DMS114 treated with DMSO at 0.1 percent for 48 hours (cell line): ENCODE measurements at regions not wholly inside any gene's neighbourhood (a gene's known extent, or its start where the extent isn't known, plus 50 kb on each side); places are given as distances from the start of the nearest gene placed in this dataset.

Experiments used
- DNase-seq: peaks from one replicate; lab custom pipeline; 2025; ENCODE audit not compliant: unreplicated experiment; lab: John Stamatoyannopoulos, UW

DNA sequence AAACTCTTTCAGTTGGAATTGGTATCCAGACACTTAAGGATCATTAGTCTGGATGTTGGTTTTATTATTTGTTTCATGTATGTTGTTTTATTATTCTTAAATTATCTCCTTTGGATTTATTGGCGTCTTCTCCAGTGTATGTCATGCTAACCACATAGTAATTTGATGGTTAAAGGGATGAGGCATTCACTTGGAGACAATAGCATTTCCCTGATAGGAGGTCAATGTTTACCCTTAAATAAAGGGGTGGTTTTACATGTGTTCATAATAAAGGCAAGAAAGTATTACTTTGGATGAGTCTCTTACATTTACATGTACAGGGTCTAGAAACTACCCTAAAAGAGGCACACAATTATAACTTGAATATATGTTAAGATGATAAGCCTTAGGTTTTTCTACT lies 51.2 kb upstream of the RNF144B start:
- DNase-seq, result no peak

DNA sequence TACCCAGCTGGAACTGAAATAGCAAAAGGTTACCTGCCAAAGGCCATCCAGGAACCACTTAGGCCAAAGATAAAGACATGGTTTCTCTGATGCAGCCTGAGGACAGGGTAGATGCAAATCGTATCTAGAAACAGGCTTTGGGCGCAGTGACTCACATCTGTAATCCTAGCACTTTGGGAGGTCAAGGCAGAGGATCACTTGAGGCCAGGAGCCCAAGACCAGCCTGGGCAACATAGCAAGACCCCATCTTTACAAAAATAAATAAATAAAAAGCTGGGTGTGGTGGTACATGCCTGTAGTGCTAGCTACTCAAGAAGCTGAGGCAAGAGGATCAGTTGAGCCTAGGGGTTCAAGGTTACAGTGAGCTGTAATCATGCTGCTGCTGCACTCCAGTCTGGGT lies 52.9 kb upstream of the RNF144B start:
- DNase-seq, result no peak

DNA sequence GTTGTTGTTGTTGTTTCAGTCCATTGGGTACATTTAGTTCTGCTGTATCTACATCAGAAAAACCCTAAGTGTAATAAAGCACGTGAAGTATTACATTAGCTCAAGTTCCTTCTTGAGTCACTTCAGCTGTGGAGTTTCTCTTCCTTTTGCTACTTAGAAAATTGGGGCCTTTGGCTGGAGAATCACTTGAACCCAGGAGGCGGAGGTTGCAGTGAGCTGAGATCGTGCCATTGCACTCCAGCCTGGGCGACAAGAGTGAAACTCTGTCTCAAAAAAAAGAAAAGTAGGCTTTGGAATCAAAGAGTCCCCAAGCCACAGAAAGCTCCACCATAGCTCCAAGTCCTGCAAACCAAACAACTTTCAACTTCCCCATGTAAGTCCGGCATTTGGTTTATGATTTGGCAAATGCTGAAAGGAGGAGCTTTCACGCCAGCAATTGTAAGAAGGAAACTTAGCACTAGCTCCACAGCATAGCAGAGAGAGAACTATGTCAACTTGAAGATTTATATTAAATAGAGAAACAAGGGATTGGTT lies 56.5 kb upstream of the RNF144B start:
- no peak for DNase-seq

DNA sequence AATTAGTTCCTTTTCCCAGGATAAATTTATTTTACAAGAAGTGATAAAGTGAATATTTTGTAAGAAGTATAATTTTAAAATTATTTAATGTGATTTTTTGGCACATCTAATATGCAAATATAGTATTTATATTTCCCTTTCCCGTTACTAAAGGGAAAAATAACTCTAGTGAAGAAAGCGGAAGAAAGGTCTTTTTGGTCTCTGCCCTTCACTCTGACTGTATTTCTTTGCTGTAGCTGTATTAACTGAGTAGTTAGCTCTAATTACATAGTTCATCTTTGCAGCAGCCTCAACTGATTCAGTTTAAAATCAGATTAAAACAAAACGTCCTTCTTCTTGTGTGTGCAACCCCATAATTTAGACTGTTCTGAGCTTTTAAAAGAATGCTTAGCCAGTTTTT lies 57.4 kb upstream of the RNF144B start:
- DNase-seq, result no peak

DNA sequence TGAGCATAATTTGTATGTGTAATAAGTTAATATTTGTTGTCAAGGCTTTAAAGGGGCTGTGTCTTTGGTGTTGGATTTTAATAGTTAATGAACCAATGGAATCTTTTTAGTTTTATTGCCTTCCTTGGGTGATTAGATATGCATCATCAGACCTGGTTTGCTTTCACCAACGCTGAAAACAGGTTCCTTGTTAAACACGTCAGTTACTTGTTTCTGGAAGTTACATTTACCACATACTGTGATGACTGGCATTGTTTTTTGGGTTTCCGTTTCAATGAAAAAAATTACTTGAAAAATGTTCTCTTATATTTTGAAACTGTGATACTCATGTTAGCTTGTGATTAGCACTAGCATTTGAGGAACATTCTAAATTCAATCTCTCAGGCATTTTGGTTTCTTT lies 58.6 kb upstream of the RNF144B start:
- no peak for DNase-seq

DNA sequence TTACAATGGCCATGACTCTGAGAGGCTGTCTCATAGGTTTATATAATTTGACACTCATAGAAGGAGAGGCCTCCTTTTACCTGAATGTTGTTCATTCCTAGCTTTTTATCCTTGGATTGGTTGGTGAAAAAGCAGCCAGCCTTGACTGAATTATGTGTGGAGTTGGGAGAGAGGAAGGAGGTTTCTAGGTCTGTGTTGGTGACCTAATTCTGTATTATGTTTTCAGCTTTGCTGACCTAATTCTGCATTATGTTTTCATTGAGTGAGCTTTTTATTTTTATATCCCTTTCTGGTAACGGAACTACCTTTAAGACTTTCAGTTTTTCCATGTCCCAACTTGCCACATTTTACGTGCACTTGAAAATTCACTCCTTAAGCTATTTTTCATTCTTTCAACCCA lies 59.1 kb upstream of the RNF144B start:
- no peak for DNase-seq

DNA sequence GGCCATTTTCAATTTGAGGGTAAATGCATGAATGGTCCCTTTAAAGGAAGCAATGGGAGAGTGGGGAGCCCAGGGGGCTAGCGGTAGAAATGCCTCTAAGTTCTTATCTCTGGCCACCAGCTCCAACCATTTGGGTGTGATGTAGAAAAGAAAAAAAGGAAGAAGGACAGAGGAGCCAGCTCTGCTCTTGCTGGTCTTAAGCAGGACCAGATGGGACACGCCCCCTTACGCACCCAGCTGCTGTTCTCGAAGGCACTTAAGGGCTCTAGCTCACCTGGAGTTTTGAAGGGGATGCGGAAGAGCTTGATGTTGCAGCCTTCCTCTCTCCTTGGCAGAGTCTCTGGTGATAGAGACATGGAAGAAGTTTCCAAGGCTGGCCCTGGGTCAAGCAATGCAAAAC lies 59.5 kb upstream of the RNF144B start:
- no peak for DNase-seq

DNA sequence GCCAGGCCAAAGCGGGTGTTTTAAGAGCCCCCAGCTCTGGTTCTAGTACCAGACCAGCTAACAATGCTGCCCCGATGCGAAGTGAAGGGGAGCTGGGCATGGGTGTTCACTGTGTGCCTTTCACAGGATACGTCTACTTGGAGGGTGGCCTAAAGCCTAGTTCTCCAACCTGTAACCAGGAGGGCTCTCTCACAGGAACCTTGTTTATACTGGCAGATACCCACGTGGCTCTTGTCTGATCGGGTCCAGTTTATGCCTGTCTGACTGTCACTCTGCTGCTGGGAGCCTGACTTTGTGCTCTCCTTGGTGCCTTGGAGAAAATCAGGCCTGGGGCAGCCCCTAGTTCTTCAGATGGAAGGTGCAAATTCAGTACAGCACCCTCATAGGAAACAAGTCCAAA lies 60.2 kb upstream of the RNF144B start:
- no peak for DNase-seq

DNA sequence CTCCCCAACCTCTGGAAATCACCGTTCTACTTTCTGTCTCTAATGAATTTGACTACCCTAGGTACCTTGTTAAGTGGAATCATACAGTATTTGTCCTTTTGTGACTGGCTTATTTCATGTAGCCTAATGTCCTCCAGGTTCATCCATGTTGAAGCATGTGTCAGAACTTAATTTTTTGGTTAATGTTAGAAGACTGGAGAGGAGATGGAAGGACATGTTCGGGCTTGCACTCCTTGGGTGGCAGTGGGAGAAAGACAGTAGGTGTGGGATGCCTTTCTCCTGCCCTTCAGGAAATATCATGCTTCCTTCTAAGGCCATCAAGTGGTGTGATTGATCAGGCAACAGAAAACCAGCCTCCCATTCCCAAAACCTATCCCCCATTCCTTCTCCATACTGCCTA lies 61.1 kb upstream of the RNF144B start:
- DNase-seq, result no peak

DNA sequence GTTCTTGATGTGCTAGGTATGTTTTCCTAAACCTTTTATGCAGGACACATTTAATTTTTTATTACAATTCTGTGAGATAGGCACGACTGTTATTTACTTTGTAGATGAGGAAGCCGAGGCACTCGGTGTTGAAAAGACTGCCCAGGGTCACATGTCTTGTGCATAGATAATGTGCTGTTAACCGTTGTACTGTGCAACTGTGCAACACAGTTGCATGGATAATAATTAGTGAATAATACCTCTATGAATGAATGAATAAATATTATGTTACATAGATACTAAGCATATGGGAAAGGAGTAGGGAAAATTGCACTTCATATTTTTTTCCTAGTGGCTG lies 60.3 kb upstream of the DEK start:
- no peak for DNase-seq

DNA sequence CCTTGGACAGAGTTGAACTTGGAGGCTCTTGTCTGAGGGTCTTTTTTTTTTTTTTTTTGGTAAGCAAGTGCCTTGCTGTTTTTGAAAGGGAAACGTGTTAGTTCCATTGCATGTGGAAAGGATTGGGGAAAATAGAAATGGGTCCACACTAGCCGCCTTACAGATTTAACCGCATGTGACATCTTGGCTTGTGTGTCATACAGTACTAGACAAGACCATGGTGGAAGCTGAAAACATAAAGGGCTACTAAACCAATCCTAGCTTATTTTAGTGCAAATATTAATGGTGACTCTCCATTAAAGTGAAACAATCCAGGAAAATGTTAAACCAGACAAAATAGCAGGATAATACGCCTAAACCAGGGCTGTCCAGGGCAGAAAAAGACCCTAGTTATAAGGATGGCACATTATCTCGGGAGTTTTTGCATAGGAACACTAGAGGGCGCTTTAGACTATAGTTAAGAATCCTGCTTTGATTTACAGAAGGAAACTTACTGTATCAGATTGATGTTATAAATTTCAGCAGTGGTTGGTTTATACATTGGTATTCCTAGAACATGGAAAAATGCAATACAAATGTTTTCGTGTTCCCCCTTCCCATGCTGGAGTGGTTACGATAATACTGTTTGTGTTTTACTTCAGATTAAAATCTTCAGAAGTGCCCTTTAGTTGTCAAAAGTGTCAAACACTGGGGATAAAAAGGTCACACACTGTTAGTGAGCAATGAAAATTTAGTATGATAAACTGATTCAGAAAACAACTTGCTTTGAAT lies 59.8 kb upstream of the DEK start:
- peak; percentile 82 for DNase-seq

DNA sequence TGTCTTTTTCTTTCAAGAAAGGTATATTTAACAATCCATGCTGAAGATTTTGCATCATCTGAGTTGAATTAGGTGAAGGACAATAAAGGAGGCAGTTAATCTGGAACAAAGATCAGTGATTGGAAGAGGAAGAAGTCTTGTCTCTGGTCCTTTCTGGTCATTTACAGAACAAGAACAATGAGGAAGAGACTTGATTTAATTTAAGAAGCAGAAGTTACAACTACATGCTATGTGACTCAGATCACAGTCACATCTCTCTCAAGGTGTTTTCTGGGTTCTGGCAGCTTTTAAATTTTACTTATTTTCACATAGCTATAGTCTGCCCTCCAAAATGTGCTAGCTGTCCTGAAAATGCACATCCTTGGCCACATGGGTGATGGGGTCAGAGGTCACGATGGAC lies 53.5 kb upstream of the DEK start:
- no peak for DNase-seq

DNA sequence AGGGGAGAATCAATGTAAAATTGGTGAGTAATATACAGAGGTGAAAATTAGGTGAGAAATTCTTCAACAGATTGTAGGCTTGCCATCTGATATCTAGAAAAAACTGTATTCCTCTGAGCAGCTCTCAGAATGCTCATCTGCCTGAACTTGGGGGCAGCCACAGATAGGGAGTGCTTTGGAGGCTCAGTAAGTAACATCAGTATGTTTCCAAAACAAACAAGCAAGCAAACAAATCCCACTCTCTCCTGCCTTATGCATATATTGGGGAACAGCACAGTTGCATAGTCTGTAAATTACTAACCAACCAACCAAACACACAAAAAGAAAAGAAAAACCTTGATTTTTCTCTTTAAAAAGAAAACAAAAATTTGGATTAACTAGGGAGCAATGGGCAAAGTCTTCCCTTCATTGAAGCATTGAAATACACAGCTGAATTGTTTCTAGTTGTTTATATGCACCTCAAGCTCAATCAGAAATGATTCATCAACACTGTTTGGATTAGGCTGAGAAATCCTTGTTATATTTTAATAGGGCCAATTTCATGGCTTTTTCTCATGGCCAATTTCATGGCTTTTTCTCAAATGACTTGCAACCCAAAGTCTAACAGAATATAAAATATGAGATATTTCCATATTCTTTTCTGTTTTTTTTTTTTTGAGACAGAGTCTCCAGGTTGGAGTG lies 50.1 kb upstream of the DEK start:
- no peak for DNase-seq
